K562 (cell line): ENCODE measurements at regions not wholly inside any gene's neighbourhood (a gene's known extent, or its start where the extent isn't known, plus 50 kb on each side); places are given as distances from the start of the nearest gene placed in this dataset.

Source experiments
- FOXK2 ChIP-seq, 2 experiments: fragments of 450-650 bp; IDR thresholded peaks in 1 of 2; conservative IDR thresholded peaks in 1 of 2; 2 replicates each; pipeline ENCODE4 v1.6.1; 2016; ENCODE audit warnings: low read depth in 2 of 2, mild to moderate bottlenecking in 1 of 2
- FOXM1 ChIP-seq, 2 experiments: fragments of 450-650 bp in 1 of 2; sonication (generic) in 1 of 2; formaldehyde crosslinking in 1 of 2; IDR thresholded peaks; 2 replicates each; pipeline versions ENCODE4 v1.6.1 to v1.9.0; 2017 to 2022; ENCODE audit warnings: low read depth in 2 of 2, mild to moderate bottlenecking in 2 of 2, missing genetic modification reagents in 1 of 2, moderate library complexity in 1 of 2
- SMAD1 ChIP-seq: fragments of 150-350 bp; IDR thresholded peaks from 2 replicates; pipeline ENCODE4 v1.6.1; 2014; ENCODE audit warnings: low read length, low read depth; ENCODE audit not compliant: partially characterized antibody

DNA sequence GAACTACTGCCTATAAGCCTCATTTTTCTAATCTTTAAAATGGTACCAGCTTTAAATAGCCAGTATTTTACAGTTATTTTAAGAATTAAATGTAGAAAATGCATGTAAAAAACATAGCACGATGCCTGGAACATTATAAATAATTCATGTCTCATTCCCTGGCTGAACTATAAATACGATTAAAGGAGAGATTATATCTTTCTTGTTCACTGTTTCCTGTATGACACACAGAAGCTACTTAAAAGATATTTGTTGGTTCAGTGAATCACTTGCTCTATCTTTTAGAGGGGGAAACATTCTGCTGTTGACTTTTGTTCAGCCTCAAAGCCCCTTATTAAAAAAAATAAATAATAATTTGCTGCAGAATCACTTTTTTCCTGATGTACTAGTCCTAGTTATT lies 406.9 kb downstream of the LRFN5 start:
- TF ChIP-seq FOXM1 (IDR thresholded peaks at IDR 0.05; ENCODE audit: low read depth) (no peak), FOXM1 (CRISPR knock-in tag; IDR thresholded peaks at IDR 0.05; ENCODE audit: low read depth) (no peak), FOXK2 (conservative IDR thresholded peaks at IDR 0.05 in 1 of 2, IDR thresholded peaks at IDR 0.05 in 1 of 2; ENCODE audit: low read depth in 2 of 2) (no peak), SMAD1 (no peak)
